ENCODE measurements at regions not wholly inside any gene's neighbourhood (a gene's known extent, or its start where the extent isn't known, plus 50 kb on each side); places are given as distances from the start of the nearest gene placed in this dataset.

DNA sequence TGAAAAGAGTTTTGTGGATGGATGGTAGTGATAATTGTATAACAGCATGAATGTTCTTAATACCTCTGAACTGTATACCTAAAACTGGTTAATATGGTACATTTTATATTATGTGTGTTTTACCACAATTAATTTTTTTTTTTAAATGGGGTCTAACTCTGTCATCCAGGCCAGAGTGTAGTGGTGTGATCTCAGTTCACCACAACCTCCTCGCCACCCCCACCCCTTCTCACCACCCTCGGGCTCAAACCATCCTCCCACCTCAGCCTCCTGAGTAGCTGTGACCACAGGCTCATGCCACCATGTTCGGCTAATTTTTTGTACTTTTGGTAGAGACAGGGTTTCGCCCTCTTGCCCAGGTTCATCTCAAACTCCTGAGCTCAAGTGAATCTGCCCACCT is 123.2 kb downstream of the CDRT15L2 start:
- TF ChIP-seq, protein P1, sequence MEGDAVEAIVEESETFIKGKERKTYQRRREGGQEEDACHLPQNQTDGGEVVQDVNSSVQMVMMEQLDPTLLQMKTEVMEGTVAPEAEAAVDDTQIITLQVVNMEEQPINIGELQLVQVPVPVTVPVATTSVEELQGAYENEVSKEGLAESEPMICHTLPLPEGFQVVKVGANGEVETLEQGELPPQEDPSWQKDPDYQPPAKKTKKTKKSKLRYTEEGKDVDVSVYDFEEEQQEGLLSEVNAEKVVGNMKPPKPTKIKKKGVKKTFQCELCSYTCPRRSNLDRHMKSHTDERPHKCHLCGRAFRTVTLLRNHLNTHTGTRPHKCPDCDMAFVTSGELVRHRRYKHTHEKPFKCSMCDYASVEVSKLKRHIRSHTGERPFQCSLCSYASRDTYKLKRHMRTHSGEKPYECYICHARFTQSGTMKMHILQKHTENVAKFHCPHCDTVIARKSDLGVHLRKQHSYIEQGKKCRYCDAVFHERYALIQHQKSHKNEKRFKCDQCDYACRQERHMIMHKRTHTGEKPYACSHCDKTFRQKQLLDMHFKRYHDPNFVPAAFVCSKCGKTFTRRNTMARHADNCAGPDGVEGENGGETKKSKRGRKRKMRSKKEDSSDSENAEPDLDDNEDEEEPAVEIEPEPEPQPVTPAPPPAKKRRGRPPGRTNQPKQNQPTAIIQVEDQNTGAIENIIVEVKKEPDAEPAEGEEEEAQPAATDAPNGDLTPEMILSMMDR (IDR thresholded peaks at IDR 0.05), result no peak
- TF ChIP-seq POLR2A (IDR thresholded peaks at IDR 0.05), result no peak
